Pancreas (tissue), 10 donors: ENCODE measurements at regions not wholly inside any gene's neighbourhood (a gene's known extent, or its start where the extent isn't known, plus 50 kb on each side); places are given as distances from the start of the nearest gene placed in this dataset.

Experiments used
- ATAC-seq, 4 donors: fragments of 200-7000 bp; cut with Tn5 transposase; one replicate each; pipeline versions ENCODE4 v1.8.0 to v1.9.1; 2020; ENCODE audit warnings: mild to moderate bottlenecking in 4 of 4, moderate library complexity in 4 of 4
- DNase-seq, 6 donors: peaks; one replicate each; pipeline ENCODE4 v3.0.0-alpha.2; 2020
- FAIRE-seq: peaks from 2 replicates; lab custom pipeline; 2012; peaks lifted over from hg19 to GRCh38; lab: Jason Lieb, UNC
- H3K27ac ChIP-seq, 4 donors: fragments of 200-600 bp; sonication (generic); 1 replicate in 3 of 4; 2 replicates in 1 of 4; pipeline versions ENCODE4 v1.5.0 to v1.8.0; 2020
- H3K27me3 ChIP-seq, 4 donors: fragments of 200-600 bp; one replicate each; pipeline ENCODE4 v1.8.0; 2021
- H3K36me3 ChIP-seq, 3 donors: fragments of 200-600 bp; sonication (generic) in 1 of 3; one replicate each; pipeline versions ENCODE4 v1.5.0 to v1.8.0; 2020 to 2021
- H3K4me1 ChIP-seq, 3 donors: fragments of 200-600 bp; one replicate each; pipeline ENCODE4 v1.8.0; 2021
- H3K4me3 ChIP-seq, 4 donors: fragments of 200-600 bp; sonication (generic) in 2 of 4; one replicate each; pipeline versions ENCODE4 v1.5.0 to v1.8.0; 2020 to 2021
- H3K9me3 ChIP-seq, 4 donors: fragments of 200-600 bp; one replicate each; pipeline ENCODE4 v1.8.0; 2021
- WGBS, 2 donors: extraction: QIAGEN DNeasy Blood & Tissue Kit; methylation state at CpG; one replicate each; pipeline ENCODE4 v1.1.7; 2013; 5-methylcytosine and 5-hydroxymethylcytosine counted together
- intact Hi-C, 3 donors: fragments of 100-400 bp; cut with DNase I; formaldehyde crosslinking; loops; one replicate each; pipeline versions ENCODE4 v1.11.1 to v1.14.2; 2022
- TF ChIP-seq, protein P1 (sequence below), 4 donors: fragments of 200-600 bp; sonication (generic) in 3 of 4; IDR thresholded peaks; one replicate each; pipeline versions ENCODE4 v1.5.0 to v1.8.0; 2021; ENCODE audit warnings: antibody characterized with exemption in 4 of 4
- donor health status: healthy with polysubstance abuse.
- donor health status: DM: no; HTN: no; CAD: no; lungs with moderate emphysema.
- donor health status: DM: no; HTN: no; CAD: no.
- donor health status: control.
- donor health status: control.
- donor health status: Bipolar disorder and iron deficiency.
- donor health status: DM: yes; HTN: yes; CAD: no.
- donor health status: DM: no; HTN: no; CAD: no.
- donor health status: DM: no; HTN: no; CAD: no.
- donor health status: DM: yes; HTN: yes; CAD: no.

DNA sequence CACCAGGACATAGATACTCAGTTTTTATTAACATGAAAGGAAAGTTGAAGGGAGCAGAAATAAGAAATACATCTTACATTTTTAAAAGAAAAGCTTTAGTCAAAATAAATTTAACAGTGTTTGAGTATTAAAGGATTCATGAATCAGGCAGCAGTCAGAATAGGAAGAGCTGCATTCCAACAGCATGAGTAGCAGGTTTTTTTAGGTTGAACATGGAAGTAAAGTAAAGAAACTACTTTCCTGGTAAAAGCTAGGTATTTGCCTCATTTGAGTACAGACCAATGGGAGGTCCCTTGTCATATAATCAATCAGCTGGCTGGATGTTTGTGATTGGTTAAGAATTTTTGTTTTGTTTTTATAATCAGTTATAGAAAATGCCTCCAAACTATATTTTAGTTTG is 645.9 kb upstream of the INTU start:
- intact Hi-C loops, result no loop called here
- FAIRE-seq (no peak), ATAC-seq (no peak), DNase-seq (no peak)
- no peak overlapping the region for H3K4me3 ChIP-seq
- H3K9me3 ChIP-seq, result no peaks in the 10 kb centered on the region
- TF ChIP-seq, protein P1, sequence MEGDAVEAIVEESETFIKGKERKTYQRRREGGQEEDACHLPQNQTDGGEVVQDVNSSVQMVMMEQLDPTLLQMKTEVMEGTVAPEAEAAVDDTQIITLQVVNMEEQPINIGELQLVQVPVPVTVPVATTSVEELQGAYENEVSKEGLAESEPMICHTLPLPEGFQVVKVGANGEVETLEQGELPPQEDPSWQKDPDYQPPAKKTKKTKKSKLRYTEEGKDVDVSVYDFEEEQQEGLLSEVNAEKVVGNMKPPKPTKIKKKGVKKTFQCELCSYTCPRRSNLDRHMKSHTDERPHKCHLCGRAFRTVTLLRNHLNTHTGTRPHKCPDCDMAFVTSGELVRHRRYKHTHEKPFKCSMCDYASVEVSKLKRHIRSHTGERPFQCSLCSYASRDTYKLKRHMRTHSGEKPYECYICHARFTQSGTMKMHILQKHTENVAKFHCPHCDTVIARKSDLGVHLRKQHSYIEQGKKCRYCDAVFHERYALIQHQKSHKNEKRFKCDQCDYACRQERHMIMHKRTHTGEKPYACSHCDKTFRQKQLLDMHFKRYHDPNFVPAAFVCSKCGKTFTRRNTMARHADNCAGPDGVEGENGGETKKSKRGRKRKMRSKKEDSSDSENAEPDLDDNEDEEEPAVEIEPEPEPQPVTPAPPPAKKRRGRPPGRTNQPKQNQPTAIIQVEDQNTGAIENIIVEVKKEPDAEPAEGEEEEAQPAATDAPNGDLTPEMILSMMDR (IDR thresholded peaks at IDR 0.05), result no peak
- no peaks in the 10 kb centered on the region for H3K27me3 ChIP-seq
- H3K36me3 ChIP-seq, result no peaks in the 10 kb centered on the region
- no peaks in the 10 kb centered on the region for H3K4me1 ChIP-seq
- H3K27ac ChIP-seq, result no peak overlapping the region

DNA sequence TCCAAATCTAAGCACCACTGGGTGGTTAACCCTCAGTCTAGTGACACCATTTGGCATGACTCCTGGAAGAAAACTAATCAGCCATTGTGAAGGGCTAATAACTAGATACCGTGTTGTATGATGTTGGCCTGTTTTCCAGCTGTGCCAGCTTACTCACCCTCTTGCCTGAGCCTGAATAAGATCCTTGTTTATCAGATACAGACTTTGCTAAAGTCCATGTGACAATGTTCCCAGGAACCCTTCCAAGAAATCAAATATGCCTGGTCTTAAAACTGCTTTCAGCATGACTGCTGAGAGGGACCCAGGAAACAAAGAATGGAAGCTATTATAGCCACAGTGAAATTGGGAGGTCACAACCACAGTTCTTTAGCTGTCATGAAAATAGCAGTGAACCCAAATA is 640.8 kb upstream of the INTU start:
- WGBS, 2 donors, result 15 to 32% methylated on average over 1 of the region's 1 CpG
- TF ChIP-seq, protein P1 (IDR thresholded peaks at IDR 0.05), result no peak
- H3K27ac ChIP-seq, result no peak overlapping the region
- FAIRE-seq (no peak), DNase-seq (no peak), ATAC-seq (peak in 2 of 4 donors; percentile 46 to 58)
- no peak overlapping the region for H3K4me3 ChIP-seq
- intact Hi-C loops, result no loop called here
- H3K9me3 ChIP-seq, result no peaks in the 10 kb centered on the region
- H3K27me3 ChIP-seq, result no peaks in the 10 kb centered on the region
- no peaks in the 10 kb centered on the region for H3K4me1 ChIP-seq
- H3K36me3 ChIP-seq, result no peaks in the 10 kb centered on the region

DNA sequence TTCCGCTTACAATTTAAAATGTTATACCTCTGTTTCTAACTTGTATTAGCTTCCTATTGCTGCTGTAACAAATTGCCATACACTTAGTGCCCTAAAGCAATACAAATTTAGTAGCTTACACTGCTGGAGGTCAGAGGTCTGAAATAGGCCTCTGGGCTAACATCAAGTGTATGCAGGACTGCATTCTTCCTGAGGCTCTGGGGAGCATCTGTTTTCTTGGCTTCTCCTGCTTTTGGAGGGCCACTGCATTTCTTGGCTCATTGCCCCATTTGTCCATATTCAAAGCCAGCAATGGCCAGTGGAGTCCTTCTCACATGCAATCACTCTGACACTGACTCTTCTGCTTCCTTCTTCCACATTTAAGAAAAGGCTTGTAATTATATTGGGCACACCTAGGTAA is 639.8 kb upstream of the INTU start:
- TF ChIP-seq, protein P1 (IDR thresholded peaks at IDR 0.05), result no peak
- 90 to 97% methylated on average over 1 of the region's 1 CpG for WGBS, 2 donors
- ATAC-seq (no peak), DNase-seq (no peak), FAIRE-seq (no peak)
- Histone ChIP-seq H3K27me3 (no peaks in the 10 kb centered on the region), H3K4me1 (no peaks in the 10 kb centered on the region), H3K4me3 (no peak overlapping the region), H3K36me3 (peaks cover 0 to under 1% (median 0%) of the 10 kb centered on the region in 3 donors), H3K9me3 (no peaks in the 10 kb centered on the region), H3K27ac (no peak overlapping the region)
- intact Hi-C loops, result no loop called here

DNA sequence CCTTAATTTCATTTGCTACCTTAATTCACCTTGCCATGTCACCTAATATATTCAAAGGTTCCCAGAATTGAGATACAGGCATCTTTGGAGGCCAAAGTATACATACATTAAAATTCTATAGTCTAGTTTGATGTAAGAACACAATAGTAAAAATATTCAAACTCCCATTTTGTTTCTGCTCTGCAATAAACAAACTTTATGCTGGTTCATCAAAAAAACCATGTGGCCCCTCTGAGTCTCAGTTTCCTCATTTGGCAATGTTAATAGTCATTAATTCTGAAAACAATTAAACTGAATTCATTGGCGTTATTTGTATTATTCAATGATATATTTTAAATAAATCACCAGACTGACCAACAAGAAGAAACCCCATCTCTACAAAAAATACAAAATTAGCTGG is 639.4 kb upstream of the INTU start:
- H3K4me3 ChIP-seq, result no peak overlapping the region
- DNase-seq, result no peak
- TF ChIP-seq, protein P1 (IDR thresholded peaks at IDR 0.05), result no peak
- no peak for FAIRE-seq
- peaks cover 0 to 3% (median 0%) of the 10 kb centered on the region in 3 donors for H3K36me3 ChIP-seq
- no peak for ATAC-seq
- H3K27me3 ChIP-seq, result no peaks in the 10 kb centered on the region
- H3K9me3 ChIP-seq, result no peaks in the 10 kb centered on the region
- intact Hi-C loops, result no loop called here
- 72 to 78% methylated on average over 1 of the region's 1 CpG for WGBS, 2 donors
- H3K27ac ChIP-seq, result no peak overlapping the region
- no peaks in the 10 kb centered on the region for H3K4me1 ChIP-seq

DNA sequence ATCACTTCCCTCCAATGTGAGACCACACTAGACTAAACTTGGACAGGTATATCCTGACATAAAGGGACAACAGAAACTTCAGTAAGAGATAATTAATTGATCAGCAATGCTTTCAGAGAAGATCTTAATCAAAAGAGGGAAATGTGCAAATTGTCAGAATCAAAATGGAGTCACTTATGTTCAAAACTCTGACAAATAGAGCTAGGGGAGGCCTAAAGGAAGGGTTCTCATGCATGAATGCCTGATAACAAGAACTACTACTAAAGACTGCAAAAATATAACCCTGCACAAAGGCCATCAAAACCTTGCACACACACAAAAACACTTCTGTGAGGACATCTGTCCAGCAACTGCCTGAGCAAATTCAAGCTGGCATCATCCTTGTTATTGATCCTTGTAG is 637.5 kb upstream of the INTU start:
- ATAC-seq (no peak), FAIRE-seq (no peak), DNase-seq (no peak)
- no peaks in the 10 kb centered on the region for H3K4me1 ChIP-seq
- TF ChIP-seq, protein P1 (IDR thresholded peaks at IDR 0.05), result no peak
- no peak overlapping the region for H3K4me3 ChIP-seq
- no peaks in the 10 kb centered on the region for H3K27me3 ChIP-seq
- intact Hi-C loops, result no loop called here
- peaks cover 0 to 3% (median 0%) of the 10 kb centered on the region in 3 donors for H3K36me3 ChIP-seq
- no peaks in the 10 kb centered on the region for H3K9me3 ChIP-seq
- no peak overlapping the region for H3K27ac ChIP-seq
